ENCODE measurements at regions not wholly inside any gene's neighbourhood (a gene's known extent, or its start where the extent isn't known, plus 50 kb on each side); places are given as distances from the start of the nearest gene placed in this dataset.
"Not testable (repeated sequence)": the region's sequence is repeated elsewhere in the genome, so short reads cannot be mapped to it uniquely, and the experiment has no call there.

DNA sequence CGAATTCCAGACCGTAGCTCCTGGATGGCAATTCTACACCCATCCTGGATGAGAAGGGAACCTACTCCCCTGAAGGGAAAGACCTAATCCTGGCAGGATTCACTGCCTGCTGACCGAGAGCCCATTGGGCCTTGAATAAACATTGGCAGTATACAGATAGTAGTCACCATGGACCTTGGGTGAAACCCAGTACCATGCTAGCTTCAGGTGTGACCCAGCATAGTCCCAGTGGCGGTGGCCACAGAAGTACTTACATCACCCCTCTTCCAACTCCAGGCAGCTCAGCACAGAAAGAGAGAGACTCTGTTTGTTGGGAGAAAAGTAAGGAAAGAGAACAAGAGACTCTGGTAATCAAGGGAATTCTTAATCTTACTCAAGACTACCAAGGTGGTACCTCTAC, 97.2 kb upstream of the SLC13A1 start:
- Histone ChIP-seq H3K9me3 (ENCODE audit: control insufficient read depth, insufficient read depth, low read length) (no peaks in the 10 kb centered on the region), H3K9ac (ENCODE audit: low read depth, low read length) (no peak overlapping the region), H3K4me1 (ENCODE audit: insufficient read depth, low read length) (no peaks in the 10 kb centered on the region), H3K36me3 (ENCODE audit: insufficient read depth, low read length) (no peaks in the 10 kb centered on the region)

- Histone ChIP-seq H3K9me3 (ENCODE audit: control insufficient read depth, insufficient read depth, low read length) (no peaks in the 10 kb centered on the region), H3K9ac (ENCODE audit: low read depth, low read length) (no peak overlapping the region), H3K36me3 (ENCODE audit: insufficient read depth, low read length) (no peaks in the 10 kb centered on the region), H3K4me1 (ENCODE audit: insufficient read depth, low read length) (no peaks in the 10 kb centered on the region; the same call in 1 of the 2 replicates)
Measured at GRCh38 chr7:123293710-123294109, 93.9 kb upstream of the SLC13A1 start.

- Histone ChIP-seq H3K9ac (ENCODE audit: low read depth, low read length) (no peak overlapping the region), H3K9me3 (ENCODE audit: control insufficient read depth, insufficient read depth, low read length) (no peaks in the 10 kb centered on the region), H3K4me1 (ENCODE audit: insufficient read depth, low read length) (no peaks in the 10 kb centered on the region; the same call in 1 of the 2 replicates), H3K36me3 (ENCODE audit: insufficient read depth, low read length) (no peaks in the 10 kb centered on the region)
Measured at GRCh38 chr7:123292227-123292626, 92.5 kb upstream of the SLC13A1 start.

GRCh38 chr7:123289200-123289599, 89.4 kb upstream of the SLC13A1 start:
- Histone ChIP-seq H3K4me1 (ENCODE audit: insufficient read depth, low read length) (peaks cover 11% of the 10 kb centered on the region; the same call in 1 of the 2 replicates), H3K9me3 (ENCODE audit: control insufficient read depth, insufficient read depth, low read length) (no peaks in the 10 kb centered on the region), H3K36me3 (ENCODE audit: insufficient read depth, low read length) (no peaks in the 10 kb centered on the region), H3K9ac (ENCODE audit: low read depth, low read length) (no peak overlapping the region)

DNA sequence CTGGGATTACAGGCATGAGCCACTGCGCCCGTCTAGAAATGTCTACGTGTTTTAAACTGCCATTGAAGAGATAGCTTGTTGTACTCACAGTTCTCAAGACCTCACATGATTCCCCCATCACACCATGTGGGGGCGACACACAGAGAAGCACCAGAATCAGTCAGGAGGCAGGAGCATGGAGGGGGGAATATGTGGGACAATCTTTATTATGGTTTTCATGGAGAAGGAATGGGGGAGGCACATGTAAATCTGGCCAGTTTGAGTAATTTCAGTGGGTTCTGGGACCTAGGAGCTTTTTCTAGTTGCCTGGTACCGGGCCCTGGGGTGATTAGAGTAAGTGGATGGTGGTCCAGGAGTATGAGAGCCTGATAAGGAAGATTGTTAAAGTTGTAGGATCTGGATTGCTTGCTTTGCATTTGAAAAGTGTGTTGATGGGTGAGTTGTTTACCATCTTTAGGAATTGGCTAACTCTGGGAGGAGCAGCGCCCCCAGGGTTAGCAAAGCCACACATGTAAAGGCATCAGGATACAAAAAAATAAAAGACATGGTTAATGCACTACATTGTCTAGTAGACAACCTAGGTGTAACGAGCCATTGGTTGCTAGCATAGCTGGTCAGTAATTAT, 85.4 kb upstream of the SLC13A1 start:
- H3K36me3 ChIP-seq (ENCODE audit: insufficient read depth, low read length) = no peaks in the 10 kb centered on the region
- no peaks in the 10 kb centered on the region for H3K9me3 ChIP-seq (ENCODE audit: control insufficient read depth, insufficient read depth, low read length)
- H3K4me1 ChIP-seq (ENCODE audit: insufficient read depth, low read length) = peaks cover 11% of the 10 kb centered on the region; the same call in 1 of the 2 replicates
- H3K9ac ChIP-seq (ENCODE audit: low read depth, low read length) = no peak overlapping the region

- Histone ChIP-seq H3K9me3 (ENCODE audit: control insufficient read depth, insufficient read depth, low read length) (no peaks in the 10 kb centered on the region), H3K4me1 (ENCODE audit: insufficient read depth, low read length) (peaks cover 11% of the 10 kb centered on the region; the same call in 1 of the 2 replicates), H3K9ac (ENCODE audit: low read depth, low read length) (no peak overlapping the region), H3K36me3 (ENCODE audit: insufficient read depth, low read length) (no peaks in the 10 kb centered on the region)
Measured at GRCh38 chr7:123283373-123283772, 83.6 kb upstream of the SLC13A1 start.

DNA sequence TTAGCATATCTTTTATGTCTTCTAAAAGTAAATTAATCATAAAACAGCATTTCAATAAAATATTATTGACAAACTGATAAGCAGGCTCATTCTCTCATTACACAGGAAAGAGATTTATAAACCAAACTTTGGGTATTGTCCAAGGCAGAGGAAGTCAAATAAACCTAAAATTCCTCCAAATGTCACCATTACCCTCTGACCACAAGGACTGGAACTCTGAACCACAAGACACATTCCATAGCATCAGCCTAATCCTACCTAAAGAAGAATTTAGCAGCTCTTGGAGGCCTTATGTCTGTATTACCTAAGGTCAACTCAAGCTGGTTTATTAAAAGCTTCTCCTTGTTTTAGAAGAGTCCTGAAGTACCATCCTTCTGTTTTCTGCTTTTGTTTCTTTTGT, 82.4 kb upstream of the SLC13A1 start:
- no peaks in the 10 kb centered on the region for H3K9me3 ChIP-seq (ENCODE audit: control insufficient read depth, insufficient read depth, low read length)
- H3K36me3 ChIP-seq (ENCODE audit: insufficient read depth, low read length) = no peaks in the 10 kb centered on the region
- no peak overlapping the region for H3K9ac ChIP-seq (ENCODE audit: low read depth, low read length)
- peaks cover 11% of the 10 kb centered on the region; the same call in 1 of the 2 replicates for H3K4me1 ChIP-seq (ENCODE audit: insufficient read depth, low read length)

DNA sequence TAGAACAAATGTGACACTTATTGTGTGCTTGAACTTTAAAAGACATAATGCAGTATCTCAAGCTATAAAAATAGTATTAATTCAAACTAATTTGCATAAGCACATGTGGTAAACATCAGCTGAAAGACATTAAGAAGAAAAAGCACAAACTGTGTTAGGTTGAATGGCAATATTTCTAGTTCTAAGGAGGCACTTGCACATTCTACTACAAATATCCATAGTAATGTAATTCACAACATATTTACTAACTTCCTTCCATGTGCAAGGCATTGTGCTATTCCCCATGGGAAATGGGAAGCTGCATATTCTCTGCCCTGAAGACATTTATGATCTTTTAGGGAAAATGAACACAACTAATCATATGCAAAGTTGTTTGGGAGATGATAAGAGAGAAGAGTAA, 80.2 kb upstream of the SLC13A1 start:
- H3K36me3 ChIP-seq (ENCODE audit: insufficient read depth, low read length) = no peaks in the 10 kb centered on the region
- H3K4me1 ChIP-seq (ENCODE audit: insufficient read depth, low read length) = 0 out of 2 replicates have a peak, but pooled peaks cover 4% of the 10 kb centered on the region
- no peak overlapping the region for H3K9ac ChIP-seq (ENCODE audit: low read depth, low read length)
- H3K9me3 ChIP-seq (ENCODE audit: control insufficient read depth, insufficient read depth, low read length) = no peaks in the 10 kb centered on the region

- H3K9me3 ChIP-seq (ENCODE audit: control insufficient read depth, insufficient read depth, low read length) = no peaks in the 10 kb centered on the region
Measured at GRCh38 chr7:123275036-123275753, 75.4 kb upstream of the SLC13A1 start.

DNA sequence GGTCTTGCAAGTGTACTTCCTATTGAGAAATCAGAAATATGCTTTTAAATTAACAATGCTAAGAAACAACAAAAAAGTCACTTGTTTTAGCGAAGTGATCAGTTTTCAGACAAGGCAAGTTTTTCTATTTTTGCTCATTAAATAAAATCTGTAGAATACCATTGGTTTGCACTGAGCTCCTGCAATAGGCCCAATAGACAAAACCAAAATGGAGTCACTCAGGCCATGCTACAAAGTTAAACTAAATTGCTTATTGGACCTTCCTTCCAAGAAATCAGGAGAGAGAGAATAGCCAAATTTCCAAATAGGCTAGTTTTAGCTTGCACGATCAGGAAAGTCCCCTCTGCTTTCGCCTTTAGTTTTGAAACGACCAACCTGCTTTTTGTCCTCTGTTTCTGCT, 73.4 kb upstream of the SLC13A1 start:
- Histone ChIP-seq H3K9ac (ENCODE audit: low read depth, low read length) (no peak overlapping the region), H3K36me3 (ENCODE audit: insufficient read depth, low read length) (no peaks in the 10 kb centered on the region), H3K9me3 (ENCODE audit: control insufficient read depth, insufficient read depth, low read length) (no peaks in the 10 kb centered on the region)

More at GRCh38 chr7:123275036-123275753, 75.4 kb upstream of the SLC13A1 start:
- Histone ChIP-seq H3K4me1 (ENCODE audit: insufficient read depth, low read length) (no peaks in the 10 kb centered on the region), H3K36me3 (ENCODE audit: insufficient read depth, low read length) (no peaks in the 10 kb centered on the region), H3K9ac (ENCODE audit: low read depth, low read length) (no peak overlapping the region)

GRCh38 chr7:123271856-123272255, 72.1 kb upstream of the SLC13A1 start:
- Histone ChIP-seq H3K9me3 (ENCODE audit: control insufficient read depth, insufficient read depth, low read length) (no peaks in the 10 kb centered on the region), H3K36me3 (ENCODE audit: insufficient read depth, low read length) (no peaks in the 10 kb centered on the region), H3K9ac (ENCODE audit: low read depth, low read length) (no peak overlapping the region), H3K4me1 (ENCODE audit: insufficient read depth, low read length) (no peaks in the 10 kb centered on the region)

More for the DNA sequence above, 73.4 kb upstream of the SLC13A1 start:
- H3K4me1 ChIP-seq (ENCODE audit: insufficient read depth, low read length) = no peaks in the 10 kb centered on the region

DNA sequence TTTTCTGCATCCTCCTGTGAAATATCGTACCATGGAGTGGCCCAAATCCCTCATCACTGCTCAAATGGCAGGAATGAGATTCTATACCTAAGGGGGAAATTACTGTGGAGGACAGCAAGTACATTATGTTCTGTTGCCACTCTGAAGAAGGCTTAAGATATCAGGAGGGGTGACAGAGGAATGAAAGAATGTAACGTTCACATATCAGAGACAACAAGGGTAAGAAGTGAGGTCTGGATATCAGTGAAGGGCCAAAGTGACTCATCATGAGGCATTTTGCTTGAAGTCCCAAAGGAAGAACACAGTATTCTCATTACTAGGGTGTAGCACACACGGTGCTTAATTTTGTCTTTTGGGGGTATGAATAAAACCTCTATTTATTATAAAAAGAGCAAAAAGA, 71.5 kb upstream of the SLC13A1 start:
- Histone ChIP-seq H3K9ac (ENCODE audit: low read depth, low read length) (no peak overlapping the region), H3K36me3 (ENCODE audit: insufficient read depth, low read length) (no peaks in the 10 kb centered on the region), H3K9me3 (ENCODE audit: control insufficient read depth, insufficient read depth, low read length) (no peaks in the 10 kb centered on the region), H3K4me1 (ENCODE audit: insufficient read depth, low read length) (no peaks in the 10 kb centered on the region)

DNA sequence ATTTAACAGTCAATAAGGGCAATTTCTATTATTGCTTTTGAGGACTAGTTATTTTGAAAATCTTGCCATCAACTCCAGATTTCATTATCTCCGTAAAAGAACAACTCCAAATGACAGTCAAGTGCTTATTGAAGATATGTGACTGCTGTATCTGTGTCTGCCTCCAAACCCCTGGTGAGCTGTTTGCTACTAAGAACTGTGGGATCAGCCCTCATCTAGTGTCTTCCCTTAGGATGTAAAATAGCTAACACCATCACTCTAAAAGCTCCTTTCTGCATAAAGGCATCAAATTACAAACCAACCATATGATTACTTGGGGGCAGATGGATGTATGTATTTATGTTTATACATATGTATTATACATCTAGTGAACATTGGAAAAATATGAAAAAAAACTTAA, 70.8 kb upstream of the SLC13A1 start:
- Histone ChIP-seq H3K4me1 (ENCODE audit: insufficient read depth, low read length) (no peaks in the 10 kb centered on the region), H3K9ac (ENCODE audit: low read depth, low read length) (no peak overlapping the region), H3K9me3 (ENCODE audit: control insufficient read depth, insufficient read depth, low read length) (no peaks in the 10 kb centered on the region), H3K36me3 (ENCODE audit: insufficient read depth, low read length) (no peaks in the 10 kb centered on the region)

DNA sequence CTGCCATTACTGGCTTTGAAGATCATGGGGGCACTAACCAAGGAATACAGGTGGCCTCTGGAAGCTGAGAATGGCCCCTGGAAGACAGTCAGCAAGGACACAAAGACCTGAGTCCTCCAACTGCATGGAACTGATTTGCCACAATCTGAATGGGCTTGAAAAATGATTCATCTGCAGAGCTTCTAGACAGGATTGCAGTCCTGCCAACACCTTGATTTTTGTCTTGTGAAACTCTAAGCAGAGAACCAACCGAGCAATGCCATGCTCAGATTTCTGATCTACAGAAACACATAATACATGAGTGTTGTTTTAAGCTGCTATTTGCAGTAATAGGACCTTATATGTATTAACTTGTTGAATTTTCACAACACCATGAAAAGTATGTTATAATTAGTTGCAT, 66.1 kb upstream of the SLC13A1 start:
- H3K9me3 ChIP-seq (ENCODE audit: control insufficient read depth, insufficient read depth, low read length) = no peaks in the 10 kb centered on the region
- H3K9ac ChIP-seq (ENCODE audit: low read depth, low read length) = no peak overlapping the region
- H3K4me1 ChIP-seq (ENCODE audit: insufficient read depth, low read length) = no peaks in the 10 kb centered on the region
- no peaks in the 10 kb centered on the region for H3K36me3 ChIP-seq (ENCODE audit: insufficient read depth, low read length)

- H3K4me1 ChIP-seq (ENCODE audit: insufficient read depth, low read length); H3K9ac ChIP-seq (ENCODE audit: low read depth, low read length); H3K36me3 ChIP-seq (ENCODE audit: insufficient read depth, low read length); H3K9me3 ChIP-seq (ENCODE audit: control insufficient read depth, insufficient read depth, low read length): not testable (repeated sequence)
Measured at GRCh38 chr7:123264820-123265219, 65.1 kb upstream of the SLC13A1 start.

Measured in ES-I3 (cell line).